ENCODE measurements at regions not wholly inside any gene's neighbourhood (a gene's known extent, or its start where the extent isn't known, plus 50 kb on each side); places are given as distances from the start of the nearest gene placed in this dataset.

GRCh38 chr18:64981915-64982314, 768.9 kb upstream of the CDH7 start:
- no peak for DNase-seq

GRCh38 chr18:64979791-64980190, 771.0 kb upstream of the CDH7 start:
- DNase-seq = no peak

- DNase-seq = no peak
Observed at GRCh38 chr18:64974391-64975125, 776.3 kb upstream of the CDH7 start.

GRCh38 chr18:64972545-64972944, 778.3 kb upstream of the CDH7 start:
- DNase-seq = no peak

- DNase-seq = no peak
Observed at GRCh38 chr18:64966667-64967066, 784.1 kb upstream of the CDH7 start.

- DNase-seq = no peak
Observed at GRCh38 chr18:64956465-64956864, 794.3 kb upstream of the CDH7 start.

GRCh38 chr18:64949885-64950284, 800.9 kb upstream of the CDH7 start:
- no peak for DNase-seq

- no peak for DNase-seq
Observed at GRCh38 chr18:64936671-64937070, 787.8 kb upstream of the LINC00305 start.

GRCh38 chr18:64929036-64929435, 780.1 kb upstream of the LINC00305 start:
- no peak for DNase-seq

- DNase-seq = no peak
Observed at GRCh38 chr18:64919971-64920570, 771.2 kb upstream of the LINC00305 start.

- no peak for DNase-seq
Observed at GRCh38 chr18:64918851-64919250, 770.0 kb upstream of the LINC00305 start.

- DNase-seq = no peak
Observed at GRCh38 chr18:64893349-64893748, 744.5 kb upstream of the LINC00305 start.

GRCh38 chr18:64888956-64889355, 740.1 kb upstream of the LINC00305 start:
- DNase-seq = no peak

GRCh38 chr18:64886995-64887394, 738.1 kb upstream of the LINC00305 start:
- DNase-seq = no peak

GRCh38 chr18:64882896-64883295, 734.0 kb upstream of the LINC00305 start:
- no peak for DNase-seq

GRCh38 chr18:64876833-64877232, 727.9 kb upstream of the LINC00305 start:
- DNase-seq = no peak

- no peak for DNase-seq
Observed at GRCh38 chr18:64872710-64873458, 724.0 kb upstream of the LINC00305 start.

GRCh38 chr18:64854112-64854511, 705.2 kb upstream of the LINC00305 start:
- DNase-seq = no peak

- no peak for DNase-seq
Observed at GRCh38 chr18:64852281-64852680, 703.4 kb upstream of the LINC00305 start.

- no peak for DNase-seq
Observed at GRCh38 chr18:64851726-64852125, 702.8 kb upstream of the LINC00305 start.

- DNase-seq = no peak
Observed at GRCh38 chr18:64850791-64851190, 701.9 kb upstream of the LINC00305 start.

- no peak for DNase-seq
Observed at GRCh38 chr18:64840911-64841701, 692.2 kb upstream of the LINC00305 start.

GRCh38 chr18:64810354-64810753, 661.5 kb upstream of the LINC00305 start:
- DNase-seq = no peak

Measured in hippocampal formation (tissue), 2 donors.